BE2C (cell line): ENCODE measurements at regions not wholly inside any gene's neighbourhood (a gene's known extent, or its start where the extent isn't known, plus 50 kb on each side); places are given as distances from the start of the nearest gene placed in this dataset.

Experiments used
- DNase-seq: peaks from one replicate; pipeline ENCODE4 v3.0.0-alpha.2; 2020
- H3K27me3 ChIP-seq: fragments of 250-450 bp; sonication (Bioruptor Pico); 2 replicates; pipeline ENCODE4 v1.5.1; 2020; ENCODE audit warnings: mild to moderate bottlenecking
- H3K36me3 ChIP-seq: fragments of 250-450 bp; sonication (Bioruptor Pico); 2 replicates; pipeline ENCODE4 v1.5.1; 2020; ENCODE audit warnings: mild to moderate bottlenecking
- H3K4me1 ChIP-seq: fragments of 250-450 bp; sonication (Bioruptor Pico); 2 replicates; pipeline ENCODE4 v1.5.1; 2020
- H3K4me3 ChIP-seq: 2 replicates; pipeline ENCODE4 v1.5.1; 2011; ENCODE audit warnings: low read depth, low read length
- H3K9me3 ChIP-seq: fragments of 250-450 bp; sonication (Bioruptor Pico); 2 replicates; pipeline ENCODE4 v1.5.1; 2020
- TF ChIP-seq, protein P1 (sequence below): IDR thresholded peaks from 2 replicates; pipeline ENCODE4 v1.5.1; 2012; ENCODE audit warnings: mild to moderate bottlenecking, low read depth, low read length

- no peak for DNase-seq
- Histone ChIP-seq H3K4me3 (no peak overlapping the region), H3K36me3 (no peaks in the 10 kb centered on the region), H3K4me1 (no peaks in the 10 kb centered on the region), H3K27me3 (no peaks in the 10 kb centered on the region), H3K9me3 (no peaks in the 10 kb centered on the region)
- TF ChIP-seq, protein P1, sequence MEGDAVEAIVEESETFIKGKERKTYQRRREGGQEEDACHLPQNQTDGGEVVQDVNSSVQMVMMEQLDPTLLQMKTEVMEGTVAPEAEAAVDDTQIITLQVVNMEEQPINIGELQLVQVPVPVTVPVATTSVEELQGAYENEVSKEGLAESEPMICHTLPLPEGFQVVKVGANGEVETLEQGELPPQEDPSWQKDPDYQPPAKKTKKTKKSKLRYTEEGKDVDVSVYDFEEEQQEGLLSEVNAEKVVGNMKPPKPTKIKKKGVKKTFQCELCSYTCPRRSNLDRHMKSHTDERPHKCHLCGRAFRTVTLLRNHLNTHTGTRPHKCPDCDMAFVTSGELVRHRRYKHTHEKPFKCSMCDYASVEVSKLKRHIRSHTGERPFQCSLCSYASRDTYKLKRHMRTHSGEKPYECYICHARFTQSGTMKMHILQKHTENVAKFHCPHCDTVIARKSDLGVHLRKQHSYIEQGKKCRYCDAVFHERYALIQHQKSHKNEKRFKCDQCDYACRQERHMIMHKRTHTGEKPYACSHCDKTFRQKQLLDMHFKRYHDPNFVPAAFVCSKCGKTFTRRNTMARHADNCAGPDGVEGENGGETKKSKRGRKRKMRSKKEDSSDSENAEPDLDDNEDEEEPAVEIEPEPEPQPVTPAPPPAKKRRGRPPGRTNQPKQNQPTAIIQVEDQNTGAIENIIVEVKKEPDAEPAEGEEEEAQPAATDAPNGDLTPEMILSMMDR = no peak
Observed at GRCh38 chr18:38052879-38053590, 487.4 kb upstream of the CELF4 start.

DNA sequence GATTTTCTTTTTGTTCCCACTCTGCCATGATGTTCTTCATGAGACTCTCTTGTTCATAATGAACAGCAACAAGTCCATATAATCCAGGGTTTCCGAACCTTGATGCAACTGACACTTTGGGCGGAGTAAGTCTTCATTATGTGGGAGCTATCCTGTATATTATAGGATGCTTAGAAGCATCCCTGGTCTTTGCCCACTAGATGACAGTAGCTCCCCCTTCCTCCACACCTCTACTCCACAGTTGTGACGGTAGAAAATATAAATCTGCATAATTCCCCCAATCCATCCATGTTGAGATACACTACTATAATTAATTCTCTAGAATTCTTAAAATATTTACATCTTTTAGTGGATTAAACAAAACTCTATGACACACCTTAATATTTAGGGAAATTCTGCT is 482.2 kb upstream of the CELF4 start:
- H3K4me3 ChIP-seq = no peak overlapping the region
- TF ChIP-seq, protein P1 = peak; percentile 12; the same call in 1 of the 2 replicates
- no peaks in the 10 kb centered on the region for H3K36me3 ChIP-seq
- DNase-seq = no peak
- no peaks in the 10 kb centered on the region for H3K27me3 ChIP-seq
- no peaks in the 10 kb centered on the region for H3K9me3 ChIP-seq
- H3K4me1 ChIP-seq = no peaks in the 10 kb centered on the region

DNA sequence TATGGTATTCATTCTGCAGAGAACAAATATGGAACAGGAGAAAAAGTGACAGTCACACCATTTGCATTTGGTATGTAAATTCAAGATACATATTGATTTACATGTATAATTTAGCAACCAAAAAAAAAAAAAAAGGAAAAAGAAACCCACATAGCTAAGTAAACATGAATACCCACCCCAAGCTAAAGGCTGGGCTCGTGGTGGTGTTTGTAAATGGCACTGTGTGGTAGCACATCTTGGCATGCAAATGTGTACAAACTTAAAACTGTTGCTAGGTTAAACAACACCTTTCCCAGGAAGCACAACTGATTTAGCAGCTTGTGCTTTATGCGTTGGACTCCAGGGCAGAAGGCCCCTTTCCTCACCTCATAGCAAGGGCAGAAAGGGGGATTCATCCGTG is 481.1 kb upstream of the CELF4 start:
- H3K27me3 ChIP-seq = no peaks in the 10 kb centered on the region
- no peak for DNase-seq
- TF ChIP-seq, protein P1 = no peak
- no peaks in the 10 kb centered on the region for H3K36me3 ChIP-seq
- H3K9me3 ChIP-seq = no peaks in the 10 kb centered on the region
- no peaks in the 10 kb centered on the region for H3K4me1 ChIP-seq
- no peak overlapping the region for H3K4me3 ChIP-seq

DNA sequence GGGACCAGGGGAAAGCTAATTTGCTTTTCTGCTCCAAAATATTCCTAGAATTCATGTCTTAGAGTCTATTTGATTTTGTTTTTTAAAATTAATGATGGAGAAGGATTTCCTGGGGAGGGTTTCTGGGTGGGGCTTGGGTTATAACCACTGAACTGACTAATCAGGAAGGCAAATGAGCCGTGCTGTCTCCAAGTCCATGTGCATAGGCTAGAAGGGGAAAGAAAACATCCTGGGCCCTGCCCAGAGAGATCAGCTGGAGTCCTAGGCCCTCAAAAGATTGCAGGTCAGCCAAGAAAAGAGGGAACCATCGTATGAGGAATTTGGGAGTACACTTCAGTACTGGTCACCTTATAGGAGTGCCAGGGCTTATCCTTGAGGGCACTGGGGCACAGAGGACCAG is 480.2 kb upstream of the CELF4 start:
- Histone ChIP-seq H3K9me3 (no peaks in the 10 kb centered on the region), H3K27me3 (no peaks in the 10 kb centered on the region), H3K4me1 (no peaks in the 10 kb centered on the region), H3K4me3 (no peak overlapping the region), H3K36me3 (no peaks in the 10 kb centered on the region)
- no peak for DNase-seq
- TF ChIP-seq, protein P1 = no peak

- Histone ChIP-seq H3K4me1 (no peaks in the 10 kb centered on the region), H3K9me3 (no peaks in the 10 kb centered on the region), H3K4me3 (no peak overlapping the region), H3K36me3 (no peaks in the 10 kb centered on the region), H3K27me3 (no peaks in the 10 kb centered on the region)
- TF ChIP-seq, protein P1 = no peak
- DNase-seq = no peak
Observed at GRCh38 chr18:38042211-38042890, 476.8 kb upstream of the CELF4 start.

DNA sequence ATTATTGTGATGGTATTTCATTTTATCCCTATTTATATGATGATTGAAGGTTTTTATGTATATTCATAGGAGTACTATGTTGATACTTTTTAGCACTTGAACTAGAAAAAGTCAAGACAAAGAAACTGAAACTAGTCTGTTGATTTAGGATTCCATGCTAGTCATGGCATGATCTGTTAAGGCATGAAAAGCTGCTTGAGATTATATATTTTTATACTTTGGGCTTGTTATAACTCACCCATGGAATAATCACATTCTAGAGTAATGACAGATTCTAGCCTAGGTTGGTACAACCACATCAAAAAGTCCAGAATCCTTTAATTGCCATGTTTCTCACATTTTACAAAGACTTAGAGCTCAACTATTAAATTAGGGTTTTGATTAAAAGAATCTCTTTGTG is 472.6 kb upstream of the CELF4 start:
- Histone ChIP-seq H3K27me3 (no peaks in the 10 kb centered on the region), H3K4me3 (no peak overlapping the region), H3K36me3 (no peaks in the 10 kb centered on the region), H3K9me3 (no peaks in the 10 kb centered on the region), H3K4me1 (no peaks in the 10 kb centered on the region)
- no peak for DNase-seq
- TF ChIP-seq, protein P1 = no peak
